ENCODE measurements at regions not wholly inside any gene's neighbourhood (a gene's known extent, or its start where the extent isn't known, plus 50 kb on each side); places are given as distances from the start of the nearest gene placed in this dataset.

DNA sequence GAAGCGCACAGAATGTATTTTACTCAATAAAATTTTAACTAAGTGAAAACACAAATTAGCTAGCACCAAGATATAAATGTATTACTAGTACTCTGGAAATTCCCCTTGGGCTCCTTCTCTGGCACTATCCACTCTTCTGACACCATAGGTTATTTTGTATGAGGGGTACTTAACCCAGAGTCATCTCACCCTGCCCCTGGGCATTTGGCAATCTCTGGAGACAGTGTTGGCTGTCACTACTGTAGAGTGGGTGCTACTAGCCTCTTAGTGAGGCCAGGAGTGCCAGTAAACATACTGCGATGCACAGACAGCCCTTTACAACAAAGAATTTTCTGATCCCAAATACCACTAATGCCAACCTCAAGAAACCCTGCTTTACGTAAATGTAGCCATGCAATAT lies 246.3 kb upstream of the KBTBD8 start:
- FAIRE-seq, result no peak

DNA sequence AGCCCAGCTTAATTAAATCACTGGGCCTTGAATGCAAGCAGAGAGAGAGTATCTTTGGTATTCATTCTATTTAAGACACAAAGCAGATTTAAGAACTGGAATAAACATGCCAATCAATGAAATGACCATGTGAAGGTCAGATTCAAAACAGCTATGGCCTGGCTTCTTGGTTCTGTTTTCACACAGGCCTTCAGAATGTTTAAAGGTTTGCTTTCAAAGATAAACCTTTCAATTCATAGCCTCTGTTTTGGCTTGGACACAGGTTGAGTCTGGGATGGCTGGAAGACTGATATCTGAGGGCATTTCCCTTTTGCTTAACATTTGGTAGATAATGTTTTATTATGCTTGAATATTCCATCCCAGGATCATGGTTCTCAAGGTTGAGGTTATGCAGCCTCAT lies 244.4 kb upstream of the KBTBD8 start:
- no peak for FAIRE-seq

DNA sequence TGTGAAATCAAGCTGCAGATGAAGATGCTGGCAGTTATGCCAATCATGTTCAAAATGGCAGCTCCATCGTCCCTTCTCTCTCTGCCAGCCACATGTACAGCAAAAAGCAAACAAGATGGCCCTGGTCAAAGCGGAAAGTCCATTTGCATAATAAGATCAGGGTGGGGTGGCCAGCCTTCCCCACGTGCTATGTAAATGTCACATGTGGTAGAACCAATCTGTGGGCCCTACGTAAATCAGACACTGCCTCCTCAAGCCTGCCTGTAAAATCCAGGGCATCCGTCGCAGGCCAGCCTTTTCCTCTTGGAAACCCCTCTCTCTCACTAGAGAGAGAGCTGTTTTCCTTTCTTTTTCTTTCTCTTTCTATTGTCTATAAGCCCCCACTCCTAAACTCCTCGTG lies 243.5 kb upstream of the KBTBD8 start:
- no peak for FAIRE-seq

DNA sequence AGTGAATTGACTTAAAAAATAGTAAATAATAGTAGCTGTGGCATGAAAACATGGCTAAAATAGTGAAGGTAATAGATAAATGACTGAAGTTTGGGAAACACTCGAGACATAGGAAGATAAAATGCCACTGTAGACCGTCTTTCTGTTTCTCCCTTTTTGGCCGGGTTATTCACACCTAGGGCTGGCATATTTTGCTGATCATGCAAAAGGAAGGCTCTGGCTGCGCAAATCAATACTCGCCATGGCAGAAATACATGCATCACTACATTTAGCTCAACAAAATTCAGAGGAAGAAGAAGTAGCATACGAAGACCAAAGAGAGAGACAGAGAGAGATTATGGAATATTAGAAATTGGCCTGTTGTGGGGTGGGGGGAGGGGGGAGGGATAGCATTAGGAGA lies 242.2 kb upstream of the KBTBD8 start:
- FAIRE-seq, result no peak

DNA sequence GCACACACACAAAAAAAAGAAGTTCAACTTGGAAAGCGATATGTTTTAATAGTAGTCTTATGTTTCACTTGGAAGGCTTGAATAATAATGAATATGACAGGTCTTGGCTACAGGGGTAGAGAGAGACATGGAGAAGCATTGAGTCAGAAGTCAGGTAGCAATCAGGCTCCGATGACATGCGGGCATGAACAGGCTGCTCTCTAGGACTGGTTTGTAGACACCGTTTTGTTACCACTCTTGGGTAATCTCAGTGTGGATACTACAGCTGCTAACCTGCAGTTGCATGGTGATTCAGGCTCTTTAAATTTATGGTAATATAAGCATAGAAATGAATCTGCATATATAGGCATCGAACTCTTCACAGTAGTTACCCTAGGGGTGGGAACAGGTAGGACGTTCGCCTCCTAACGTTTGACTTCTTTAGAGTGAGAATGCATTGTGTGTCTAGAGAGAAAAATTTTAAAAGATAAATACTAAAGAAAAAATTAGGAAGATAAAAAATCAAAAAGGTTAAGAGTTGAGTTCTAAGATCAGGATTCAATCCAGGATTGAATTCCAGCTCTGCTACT lies 241.6 kb upstream of the KBTBD8 start:
- FAIRE-seq, result no peak

DNA sequence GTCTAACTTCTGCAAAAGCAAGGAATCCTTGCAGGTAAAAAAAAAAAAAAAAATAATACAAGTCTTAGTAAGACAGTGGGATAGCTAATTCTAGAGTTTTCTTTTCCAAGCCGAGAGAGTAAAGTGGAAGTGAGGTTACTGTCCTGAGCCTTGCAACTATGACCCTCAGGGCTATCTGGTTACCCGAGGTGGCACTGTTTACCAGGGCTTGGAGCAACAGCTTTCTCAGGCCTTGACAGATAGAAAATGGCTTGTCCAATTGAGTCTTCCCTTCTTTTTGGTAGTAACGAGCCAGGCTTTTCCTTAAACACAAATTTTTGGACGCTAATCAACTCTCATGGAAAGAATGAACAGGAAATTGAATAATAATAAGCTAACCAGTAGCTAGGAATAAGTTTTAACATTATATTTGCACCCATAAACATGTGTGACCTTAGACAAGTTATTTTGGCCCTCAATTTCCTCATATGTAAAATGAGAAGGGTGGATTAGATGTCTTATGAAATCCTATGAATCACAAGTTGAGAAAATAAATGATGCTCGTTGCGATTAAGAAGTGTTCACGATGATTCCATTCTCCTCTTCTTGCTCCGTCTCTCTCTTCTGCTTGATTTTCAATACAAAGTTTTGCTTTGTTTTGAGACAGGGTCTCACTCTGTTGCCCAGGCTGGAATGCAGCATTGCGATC lies 236.9 kb upstream of the KBTBD8 start:
- FAIRE-seq, result no peak

DNA sequence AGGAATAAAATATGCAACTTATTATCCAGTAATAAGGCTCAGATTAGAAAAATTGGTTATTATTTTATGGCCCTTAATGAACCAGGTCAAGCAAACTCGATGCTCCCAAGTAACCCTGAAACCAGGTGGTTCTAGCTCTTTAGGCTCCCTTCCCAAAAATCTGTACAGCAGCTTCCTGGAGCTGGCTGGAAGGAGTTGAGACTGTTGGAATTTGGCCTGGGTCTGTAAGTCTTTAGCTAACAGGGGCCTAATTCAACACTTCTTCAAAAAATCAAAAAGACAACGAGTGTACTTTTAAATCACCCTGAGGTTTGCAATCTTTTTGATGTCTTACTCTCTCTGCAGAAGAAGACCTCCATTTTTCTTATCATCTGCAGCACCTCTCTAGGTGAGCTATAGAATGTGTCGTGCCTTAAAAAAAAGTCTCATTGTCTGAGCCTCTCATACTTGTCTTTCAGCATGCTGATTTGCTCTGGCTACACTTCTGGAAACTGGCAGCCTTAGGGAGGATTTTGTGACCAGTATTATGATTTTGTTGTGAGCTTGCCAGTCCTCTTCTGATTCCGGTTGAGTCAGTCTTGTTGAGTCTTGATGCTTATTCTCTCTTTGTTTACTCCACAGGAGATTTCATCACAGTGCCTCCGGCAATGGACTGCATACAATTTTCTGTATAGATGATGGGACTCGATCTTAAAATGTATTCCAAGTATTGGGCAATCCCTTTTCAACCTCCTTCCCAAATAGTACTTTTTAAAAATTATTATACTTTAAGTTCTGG lies 235.0 kb upstream of the KBTBD8 start:
- FAIRE-seq, result no peak

DNA sequence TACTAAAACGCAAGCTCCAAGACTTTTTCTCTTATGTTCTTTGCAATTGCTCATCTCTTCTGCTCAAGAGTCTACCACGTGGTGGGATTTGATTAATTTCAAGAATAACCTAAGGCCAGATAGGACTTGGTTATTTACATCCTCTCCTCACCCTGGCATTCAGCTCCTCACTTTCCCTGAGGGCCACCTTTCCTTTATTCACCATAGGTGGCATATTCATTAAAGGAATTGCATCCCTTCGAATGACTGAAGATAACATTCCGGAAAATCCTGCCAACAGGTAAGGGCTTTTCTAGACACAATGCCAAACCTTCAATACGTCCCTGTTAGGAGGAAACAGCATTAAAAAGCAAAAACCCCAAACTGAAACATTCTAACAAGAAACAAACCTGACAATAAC lies 220.0 kb upstream of the KBTBD8 start:
- no peak for FAIRE-seq

DNA sequence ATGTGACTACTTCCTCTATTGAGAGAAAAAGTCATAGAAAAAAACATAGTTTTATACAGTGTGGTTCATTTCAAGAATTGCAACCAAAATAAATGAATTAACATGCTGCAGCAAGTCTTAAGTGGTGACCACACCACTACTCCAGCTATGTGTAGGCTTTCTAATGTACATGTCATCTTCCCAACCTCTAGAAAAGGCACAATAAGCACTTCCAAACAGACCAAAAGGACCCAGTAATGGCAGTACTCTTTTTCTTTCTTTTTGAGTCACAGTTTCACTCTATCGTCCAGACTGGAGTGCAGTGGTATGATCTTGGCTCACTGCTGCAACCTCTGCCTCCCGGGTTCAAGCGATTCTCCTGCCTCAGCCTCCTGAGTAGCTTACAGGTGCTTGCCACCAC lies 219.3 kb upstream of the KBTBD8 start:
- FAIRE-seq, result no peak

DNA sequence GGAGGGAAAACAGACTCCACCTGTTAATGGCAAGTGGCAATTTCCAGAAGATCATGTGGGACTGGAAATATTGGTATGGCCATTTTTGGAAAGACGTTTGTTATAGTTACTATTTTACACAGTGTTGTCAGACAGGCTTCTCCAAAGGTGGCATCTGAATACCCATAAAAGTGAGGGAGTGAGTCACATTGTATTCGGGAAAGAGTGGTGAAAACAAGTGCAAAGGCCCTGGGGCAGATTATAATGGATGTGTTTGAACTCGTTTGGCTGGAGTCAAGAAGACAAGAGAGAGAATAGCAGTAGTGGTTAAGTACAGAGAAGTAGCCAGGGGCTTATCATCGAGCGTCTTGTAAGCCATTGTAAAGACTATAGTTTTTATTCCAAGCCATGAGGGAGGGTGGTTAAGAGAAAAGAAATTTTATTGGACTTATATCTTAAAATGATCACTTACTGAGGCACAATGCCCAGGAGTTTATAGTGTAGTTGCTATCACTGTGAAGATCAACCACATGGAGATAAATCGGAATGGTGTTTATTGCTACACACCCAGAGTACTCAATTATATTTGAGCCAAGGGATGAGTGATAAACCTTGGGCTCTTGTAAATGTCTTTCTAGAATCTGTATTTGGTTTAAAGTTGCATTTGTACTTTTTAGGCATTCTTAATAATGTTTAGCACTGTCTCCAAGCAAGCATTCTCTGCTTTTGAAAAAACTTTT lies 212.8 kb upstream of the KBTBD8 start:
- FAIRE-seq, result no peak

DNA sequence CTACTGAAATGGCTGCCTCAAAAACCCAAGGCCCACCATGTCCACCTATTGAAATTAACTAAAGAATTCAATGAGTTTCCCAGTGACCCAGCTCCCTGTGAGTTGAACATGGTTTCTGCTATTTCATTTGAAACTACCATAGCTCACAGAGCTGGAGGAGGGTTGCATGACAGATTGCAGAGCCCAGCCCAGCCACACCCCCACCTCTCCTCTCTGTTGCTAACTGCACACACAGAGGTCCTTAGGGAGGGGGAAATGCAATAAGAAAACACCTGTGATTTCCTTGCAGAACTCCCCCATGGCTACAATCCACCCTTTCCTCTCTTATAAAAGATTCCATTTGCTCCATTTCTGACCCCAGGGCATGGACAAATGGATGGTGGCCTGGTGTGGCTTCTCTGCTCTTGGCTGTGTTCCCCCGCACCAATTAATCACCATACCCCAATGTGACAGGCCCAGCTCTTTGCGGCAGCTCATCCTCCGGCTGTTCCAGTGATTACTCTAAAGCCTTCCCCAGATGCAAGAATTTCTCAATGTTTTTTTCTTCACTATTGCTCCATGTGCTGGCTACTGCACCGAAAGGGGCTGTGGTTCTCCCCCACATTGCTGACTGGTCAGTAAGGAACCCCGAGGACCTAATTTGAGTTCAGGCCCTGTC lies 208.4 kb upstream of the KBTBD8 start:
- no peak for FAIRE-seq

DNA sequence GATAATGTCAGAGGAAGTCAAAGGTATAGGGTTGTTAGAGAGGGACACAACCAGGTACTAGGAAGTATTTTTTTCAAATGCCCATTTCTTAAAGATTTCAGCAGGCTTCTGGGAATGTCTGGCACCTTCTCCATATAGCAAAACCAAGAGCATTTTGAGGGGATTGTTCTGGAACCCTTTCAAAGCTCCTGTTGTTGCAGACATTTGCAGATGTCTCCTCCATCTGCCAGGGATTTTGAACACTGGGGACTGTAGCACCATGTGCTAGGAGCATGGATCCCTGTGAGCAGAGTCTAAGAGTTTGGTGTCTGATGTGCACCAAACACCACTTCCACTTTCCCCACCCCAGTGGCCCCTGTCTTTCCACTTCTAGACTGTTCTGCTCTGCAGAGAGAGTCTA lies 206.0 kb upstream of the KBTBD8 start:
- FAIRE-seq, result no peak

DNA sequence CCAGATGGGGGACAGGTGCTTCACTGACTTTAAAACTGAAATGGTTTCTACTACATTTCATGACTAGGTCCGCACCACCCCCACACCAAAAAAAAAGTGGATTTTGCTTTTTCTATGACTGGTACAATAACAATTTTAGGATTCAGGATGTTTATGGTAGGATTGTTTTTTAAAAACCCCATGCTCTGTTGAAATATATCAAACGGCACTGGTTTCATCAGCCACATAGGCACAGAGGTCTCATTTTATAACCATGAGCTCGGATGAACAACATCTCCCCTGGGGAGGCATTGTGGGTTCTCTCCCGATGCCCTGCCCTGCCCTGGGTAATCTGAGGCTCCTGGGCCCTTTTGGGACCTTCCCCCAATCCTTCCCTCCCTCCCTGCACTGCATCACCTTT lies 202.7 kb upstream of the KBTBD8 start:
- no peak for FAIRE-seq

DNA sequence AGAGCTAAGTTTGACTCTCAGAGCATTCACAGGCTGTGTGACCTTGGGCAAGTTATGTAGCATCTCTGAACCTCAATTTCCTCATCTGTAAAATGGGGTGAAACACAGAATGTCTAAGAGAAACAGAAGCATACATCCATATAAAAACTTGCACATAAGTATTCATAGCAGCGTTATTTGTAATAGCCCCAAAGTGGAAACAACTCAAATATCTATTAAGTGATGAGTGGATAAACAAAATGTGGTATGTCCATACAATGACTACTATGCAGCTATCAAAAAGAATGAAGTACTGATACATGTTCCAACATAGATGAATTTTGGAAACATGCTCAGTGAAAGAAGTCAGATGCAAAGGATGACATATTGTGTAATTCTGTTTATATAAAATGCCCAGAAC lies 201.8 kb upstream of the KBTBD8 start:
- no peak for FAIRE-seq

DNA sequence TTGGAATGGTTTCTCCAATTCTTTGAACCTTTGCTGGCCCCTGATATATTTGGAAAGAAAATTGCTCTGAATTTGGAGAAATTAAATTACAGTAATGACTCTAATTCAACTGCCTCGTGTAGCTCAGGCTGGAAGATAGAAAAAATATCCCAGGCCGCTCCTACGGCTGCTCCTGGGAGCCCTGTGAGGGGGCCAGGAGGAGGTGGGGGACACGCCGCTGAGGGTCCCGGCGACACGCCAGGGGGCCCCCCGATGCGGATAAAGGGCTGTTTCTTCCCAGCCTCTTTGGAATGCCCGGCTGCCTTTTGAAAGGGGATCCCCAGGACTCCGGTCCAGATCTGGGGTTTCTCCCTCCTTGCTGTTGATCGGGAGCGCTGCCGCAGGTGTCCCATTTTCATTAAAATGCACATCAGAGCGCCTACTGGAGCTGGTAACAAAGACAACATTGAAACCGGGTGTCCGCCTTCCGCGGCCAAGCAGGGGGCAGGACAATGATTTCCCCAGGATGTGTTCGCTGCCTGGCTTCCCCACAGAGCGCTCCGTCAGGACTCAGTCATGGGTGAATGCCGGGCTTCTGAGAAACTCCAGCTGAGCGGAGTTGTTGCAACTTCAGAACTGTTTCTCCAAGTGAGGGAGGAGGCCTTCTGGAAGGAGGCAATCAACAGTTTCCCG lies 200.1 kb upstream of the KBTBD8 start:
- no peak for FAIRE-seq

DNA sequence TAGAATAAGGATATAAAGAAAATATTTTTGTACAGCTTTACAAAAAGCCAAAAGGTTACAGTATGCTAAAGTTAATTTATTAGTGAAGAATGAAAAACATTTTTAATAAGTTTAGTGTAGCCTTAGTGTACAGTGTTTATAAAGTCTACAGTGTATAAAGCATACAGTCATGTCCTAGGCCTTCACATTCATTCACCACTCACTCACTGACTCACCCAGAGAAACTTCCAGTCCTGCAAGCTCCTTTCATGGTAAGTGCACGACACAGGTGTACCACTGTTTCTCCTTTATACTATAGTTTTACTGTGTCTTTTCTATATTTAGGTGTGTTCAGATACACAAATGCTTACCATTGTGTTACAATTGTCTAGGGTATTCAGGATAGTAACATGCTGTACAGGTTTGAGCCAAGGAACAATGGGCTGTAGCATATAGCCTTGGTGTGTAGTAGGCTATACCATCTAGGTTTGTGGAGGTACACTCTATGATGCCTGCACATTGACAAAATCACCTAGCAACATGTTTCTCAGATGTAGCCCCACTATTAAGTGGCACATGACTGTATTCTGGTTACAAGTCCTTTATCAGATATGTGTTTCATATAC lies 197.1 kb upstream of the KBTBD8 start:
- no peak for FAIRE-seq

DNA sequence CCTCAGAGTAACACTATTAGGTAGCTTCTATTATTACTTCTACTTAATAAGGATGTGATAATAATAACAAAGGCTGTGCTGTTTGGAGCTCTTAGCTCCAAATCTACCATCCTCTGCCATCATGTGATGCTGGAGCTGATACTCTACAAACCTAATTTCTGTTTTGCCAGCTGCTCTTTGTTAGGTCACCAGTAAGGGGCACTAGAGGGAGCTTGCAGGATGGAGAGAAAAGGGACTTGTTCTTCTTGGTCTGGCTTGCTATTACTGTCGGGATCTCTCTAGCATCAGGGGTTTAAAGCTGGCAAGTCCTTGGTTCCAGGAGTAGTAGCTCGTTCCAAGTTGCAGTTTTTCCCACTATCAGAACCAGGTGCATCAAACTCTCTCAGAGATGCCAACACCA lies 194.9 kb upstream of the KBTBD8 start:
- FAIRE-seq, result no peak

DNA sequence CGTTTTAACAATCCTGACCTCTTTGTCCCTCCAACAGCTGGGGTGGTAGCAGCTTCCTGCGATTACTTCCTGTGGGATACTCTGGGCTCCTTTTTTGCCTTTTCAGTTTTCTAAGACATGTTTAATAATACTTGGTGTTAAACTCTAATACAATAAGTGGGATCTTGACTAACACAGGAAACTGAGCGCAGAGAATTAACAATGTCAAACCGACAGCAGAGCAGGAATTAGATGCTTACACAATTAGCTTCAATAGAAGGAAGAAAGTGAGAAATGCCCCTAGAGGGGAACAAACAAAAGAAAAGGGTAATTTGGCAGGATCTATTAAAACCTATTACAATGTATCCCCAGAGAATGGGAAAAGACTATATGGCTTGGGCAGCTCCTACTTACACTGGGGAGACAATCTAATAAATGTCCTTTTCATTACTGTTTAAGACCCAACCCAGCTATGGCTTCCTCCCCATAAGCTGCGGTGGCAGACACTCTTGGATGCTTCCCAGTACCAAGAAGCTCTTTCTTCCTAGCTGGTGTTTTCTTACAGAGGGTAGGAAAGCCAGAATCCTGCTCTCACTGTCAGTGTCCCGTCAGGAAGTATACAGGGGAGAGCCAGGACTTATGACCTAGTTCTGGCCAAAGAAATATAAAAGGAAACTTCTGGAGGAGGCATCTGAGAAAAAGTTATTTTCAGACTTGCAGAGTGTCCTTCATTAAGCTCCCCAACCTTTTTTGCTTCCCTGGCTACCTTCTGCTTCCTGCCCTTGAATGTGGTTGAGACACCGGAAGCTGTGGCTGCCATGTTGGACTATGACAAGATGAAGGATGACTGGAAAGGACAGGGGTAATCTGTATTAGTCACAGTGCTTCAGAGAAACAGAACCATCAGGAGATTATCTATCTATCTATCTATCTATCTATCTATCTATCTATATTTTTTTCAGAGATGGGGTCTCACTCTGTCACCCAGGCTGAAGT lies 194.1 kb upstream of the KBTBD8 start:
- FAIRE-seq, result no peak

DNA sequence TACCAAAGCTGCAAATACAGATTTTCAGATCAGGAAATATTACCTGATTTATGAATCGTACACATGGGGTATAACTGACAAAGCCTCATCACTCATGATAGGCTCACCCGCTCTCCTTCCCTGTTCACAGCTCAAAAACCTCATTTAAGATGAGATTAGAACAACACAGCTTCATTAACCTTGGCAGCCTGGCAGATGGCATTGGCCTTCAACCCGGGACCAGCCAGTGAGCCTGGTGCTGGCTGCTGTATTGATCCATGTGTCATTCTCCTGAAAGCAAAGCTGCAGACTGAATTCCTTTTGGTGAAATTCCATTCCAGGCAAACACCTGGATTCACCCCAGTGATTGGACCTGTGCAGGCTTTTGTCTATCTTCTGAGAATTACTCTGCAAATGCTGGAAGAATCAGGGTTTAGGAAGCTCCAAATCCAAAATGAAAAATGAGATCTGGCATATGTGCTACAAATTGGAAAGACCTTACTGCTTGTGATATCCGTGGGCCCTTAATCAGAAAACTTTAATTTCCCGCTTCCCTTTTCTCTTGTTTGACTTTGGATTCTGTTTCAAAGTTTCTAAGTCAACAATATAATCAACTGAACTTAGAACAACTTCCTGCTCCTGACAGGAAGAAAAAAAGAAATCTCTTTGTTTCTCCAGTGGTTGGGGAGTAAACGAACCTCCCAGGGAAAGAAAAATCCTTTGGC lies 189.1 kb upstream of the KBTBD8 start:
- FAIRE-seq, result no peak

DNA sequence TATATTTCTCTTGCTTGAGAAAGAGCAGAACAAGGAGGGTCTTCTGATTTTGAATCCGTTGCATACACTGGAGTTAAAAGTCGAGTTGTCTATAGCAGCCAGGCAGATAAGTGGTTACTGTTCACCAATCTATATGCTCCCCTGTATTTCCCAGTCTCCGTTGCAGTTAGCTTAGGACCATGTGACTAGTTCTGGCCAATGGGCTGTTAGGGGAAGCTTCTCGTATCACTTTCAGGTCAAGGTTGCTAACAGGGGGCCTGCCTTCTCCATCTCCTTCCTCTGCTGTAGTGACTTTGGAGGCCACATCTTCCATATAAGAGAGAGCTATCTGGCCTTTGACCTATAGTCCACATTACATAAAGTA lies 188.5 kb upstream of the KBTBD8 start:
- no peak for FAIRE-seq
